Esophagus squamous epithelium (tissue), 5 donors: ENCODE measurements at regions not wholly inside any gene's neighbourhood (a gene's known extent, or its start where the extent isn't known, plus 50 kb on each side); places are given as distances from the start of the nearest gene placed in this dataset.

ENCODE experiments used
- DNase-seq: peaks from one replicate; lab custom pipeline; 2025; lab: John Stamatoyannopoulos, UW
- H3K27ac ChIP-seq, 4 donors: fragments of 200-600 bp; sonication (generic); one replicate each; pipeline ENCODE4 v1.5.1; 2016 to 2019; ENCODE audit warnings: mild to moderate bottlenecking in 1 of 4
- H3K27me3 ChIP-seq, 4 donors: fragments of 200-600 bp; sonication (generic); 1 replicate in 3 of 4; 2 replicates in 1 of 4; pipeline versions ENCODE4 v1.5.1 to v1.6.0; 2017 to 2021; ENCODE audit warnings: antibody characterized with exemption in 1 of 4
- H3K36me3 ChIP-seq, 3 donors: fragments of 200-600 bp; sonication (generic); one replicate each; pipeline ENCODE4 v1.5.1; 2016 to 2019
- H3K4me1 ChIP-seq, 3 donors: fragments of 200-600 bp; sonication (generic); one replicate each; pipeline ENCODE4 v1.5.1; 2017 to 2019
- H3K4me3 ChIP-seq, 4 donors: fragments of 200-600 bp; sonication (generic); 1 replicate in 3 of 4; 2 replicates in 1 of 4; pipeline ENCODE4 v1.5.1; 2016 to 2019; ENCODE audit warnings: mild to moderate bottlenecking in 2 of 4, moderate library complexity in 1 of 4
- H3K9me3 ChIP-seq, 3 donors: fragments of 200-600 bp; sonication (generic); one replicate each; pipeline ENCODE4 v1.5.1; 2016 to 2019
- POLR2A ChIP-seq, 4 donors: fragments of 450-650 bp; IDR thresholded peaks; one replicate each; pipeline ENCODE4 v1.6.1; 2017; ENCODE audit warnings: antibody characterized with exemption in 4 of 4, mild to moderate bottlenecking in 4 of 4, moderate library complexity in 3 of 4
- WGBS, 2 donors: methylation state at CpG; one replicate each; pipeline ENCODE4 v1.1.5; 2018; 5-methylcytosine and 5-hydroxymethylcytosine counted together
- intact Hi-C: fragments of 100-400 bp; cut with DNase I; formaldehyde crosslinking; loops from one replicate; pipeline ENCODE4 v1.15.0; 2022
- TF ChIP-seq, protein P1 (sequence below), 6 experiments: fragments of 450-650 bp in 4 of 6; fragments of 200-600 bp in 2 of 6; sonication (generic) in 2 of 6; IDR thresholded peaks; one replicate each; pipeline ENCODE4 v1.5.1; 2016 to 2019; ENCODE audit warnings: antibody characterized with exemption in 6 of 6, mild to moderate bottlenecking in 4 of 6, moderate library complexity in 4 of 6
- donor health status: DM: yes; HTN: yes; CAD: no.

DNA sequence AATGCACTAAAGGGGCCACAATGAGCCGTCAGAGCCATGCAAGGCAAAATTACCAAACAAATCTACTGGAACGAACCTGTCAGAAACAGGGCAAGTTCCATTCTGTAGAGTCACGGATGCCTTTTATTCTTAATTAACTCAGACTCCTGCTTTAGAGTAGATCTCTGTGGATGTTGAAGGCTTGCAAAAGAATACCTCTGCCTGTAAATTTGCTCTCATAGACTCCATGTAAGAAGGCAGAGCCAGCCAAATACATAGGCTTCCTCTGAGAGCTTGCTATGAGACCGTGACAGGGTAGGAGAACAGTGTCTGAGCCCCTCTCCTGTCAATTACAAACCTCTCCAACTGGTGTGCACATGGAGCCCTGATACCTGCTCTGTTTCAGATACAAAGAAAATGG lies 787.9 kb upstream of the POM121L12 start:
- no peak overlapping the region for H3K27ac ChIP-seq
- DNase-seq, result no peak
- H3K4me3 ChIP-seq, result no peak overlapping the region
- no peaks in the 10 kb centered on the region for H3K27me3 ChIP-seq
- no peaks in the 10 kb centered on the region for H3K36me3 ChIP-seq
- intact Hi-C loops, result no loop called here
- H3K4me1 ChIP-seq, result no peaks in the 10 kb centered on the region
- WGBS, 2 donors, result 59 to 62% methylated on average over 4 of the region's 4 CpGs
- H3K9me3 ChIP-seq, result peaks cover 0 to 4% (median 0%) of the 10 kb centered on the region in 3 donors
- no peak for TF ChIP-seq POLR2A (IDR thresholded peaks at IDR 0.05)
- TF ChIP-seq, protein P1, sequence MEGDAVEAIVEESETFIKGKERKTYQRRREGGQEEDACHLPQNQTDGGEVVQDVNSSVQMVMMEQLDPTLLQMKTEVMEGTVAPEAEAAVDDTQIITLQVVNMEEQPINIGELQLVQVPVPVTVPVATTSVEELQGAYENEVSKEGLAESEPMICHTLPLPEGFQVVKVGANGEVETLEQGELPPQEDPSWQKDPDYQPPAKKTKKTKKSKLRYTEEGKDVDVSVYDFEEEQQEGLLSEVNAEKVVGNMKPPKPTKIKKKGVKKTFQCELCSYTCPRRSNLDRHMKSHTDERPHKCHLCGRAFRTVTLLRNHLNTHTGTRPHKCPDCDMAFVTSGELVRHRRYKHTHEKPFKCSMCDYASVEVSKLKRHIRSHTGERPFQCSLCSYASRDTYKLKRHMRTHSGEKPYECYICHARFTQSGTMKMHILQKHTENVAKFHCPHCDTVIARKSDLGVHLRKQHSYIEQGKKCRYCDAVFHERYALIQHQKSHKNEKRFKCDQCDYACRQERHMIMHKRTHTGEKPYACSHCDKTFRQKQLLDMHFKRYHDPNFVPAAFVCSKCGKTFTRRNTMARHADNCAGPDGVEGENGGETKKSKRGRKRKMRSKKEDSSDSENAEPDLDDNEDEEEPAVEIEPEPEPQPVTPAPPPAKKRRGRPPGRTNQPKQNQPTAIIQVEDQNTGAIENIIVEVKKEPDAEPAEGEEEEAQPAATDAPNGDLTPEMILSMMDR (IDR thresholded peaks at IDR 0.05), result no peak

DNA sequence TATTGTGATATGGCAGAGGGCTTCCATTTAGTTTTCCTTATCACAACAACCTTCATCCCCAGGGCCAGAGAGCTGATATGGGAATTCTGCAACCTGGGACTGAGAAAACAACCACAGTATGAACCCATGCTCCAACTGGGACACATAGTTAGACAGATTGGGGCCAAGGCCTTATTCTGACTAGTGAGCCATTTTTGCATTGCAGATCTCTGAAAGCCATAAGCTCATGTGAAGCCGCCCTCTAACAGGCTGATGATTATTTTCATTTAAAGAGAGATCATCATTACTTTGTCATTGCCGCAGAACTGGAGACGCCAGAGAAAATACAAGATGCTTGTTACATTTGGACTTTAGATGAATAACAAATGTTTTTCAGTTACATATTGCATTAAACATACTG lies 791.7 kb upstream of the POM121L12 start:
- Histone ChIP-seq H3K4me1 (no peaks in the 10 kb centered on the region), H3K4me3 (no peak overlapping the region), H3K36me3 (no peaks in the 10 kb centered on the region), H3K27me3 (no peaks in the 10 kb centered on the region), H3K9me3 (peaks cover 0 to 4% (median 0%) of the 10 kb centered on the region in 3 donors), H3K27ac (no peak overlapping the region)
- 78 to 86% methylated on average over 3 of the region's 3 CpGs for WGBS, 2 donors
- TF ChIP-seq, protein P1 (IDR thresholded peaks at IDR 0.05), result no peak
- no peak for TF ChIP-seq POLR2A (IDR thresholded peaks at IDR 0.05)
- intact Hi-C loops, result no loop called here
- DNase-seq, result no peak

GRCh38 chr7:52233248-52233647 lies 802.2 kb upstream of the POM121L12 start:
- Histone ChIP-seq H3K27ac (no peak overlapping the region), H3K4me3 (no peak overlapping the region), H3K27me3 (no peaks in the 10 kb centered on the region), H3K4me1 (no peaks in the 10 kb centered on the region), H3K9me3 (peaks cover 0 to 19% (median 5%) of the 10 kb centered on the region in 3 donors), H3K36me3 (no peaks in the 10 kb centered on the region)
- TF ChIP-seq POLR2A (IDR thresholded peaks at IDR 0.05), result no peak
- TF ChIP-seq, protein P1 (IDR thresholded peaks at IDR 0.05), result no peak
- intact Hi-C loops, result no loop called here
- no peak for DNase-seq
- WGBS, 2 donors, result 57 to 69% methylated on average over 2 of the region's 2 CpGs

DNA sequence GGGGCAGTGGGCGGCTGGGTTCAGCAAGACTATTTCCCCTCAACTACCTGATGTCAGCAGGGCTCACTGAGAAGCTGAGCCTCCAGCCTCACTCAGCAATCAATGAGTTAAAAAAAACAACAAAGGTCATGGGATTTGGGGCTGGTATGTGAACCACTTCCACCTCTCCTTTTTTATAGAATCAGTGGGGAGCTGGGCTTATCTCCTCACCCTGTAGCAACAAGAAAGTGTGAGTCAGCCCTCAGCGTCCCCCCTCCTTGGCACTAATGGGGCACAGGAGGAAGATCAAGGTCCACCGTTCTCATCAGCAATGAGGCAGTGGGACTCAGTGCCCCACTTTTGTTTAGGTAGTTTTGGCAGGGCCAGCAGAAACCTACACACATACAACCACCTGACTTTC lies 823.5 kb upstream of the POM121L12 start:
- Histone ChIP-seq H3K27ac (no peak overlapping the region), H3K36me3 (no peaks in the 10 kb centered on the region), H3K27me3 (no peaks in the 10 kb centered on the region), H3K4me1 (no peaks in the 10 kb centered on the region), H3K9me3 (no peaks in the 10 kb centered on the region), H3K4me3 (no peak overlapping the region)
- intact Hi-C loops, result no loop called here
- no peak for DNase-seq
- WGBS, 2 donors, result 79% methylated on average over 3 of the region's 3 CpGs; no CpG with 5 or more reads in 1 of the 2 donors
- TF ChIP-seq, protein P1 (IDR thresholded peaks at IDR 0.05), result no peak
- TF ChIP-seq POLR2A (IDR thresholded peaks at IDR 0.05), result no peak

GRCh38 chr7:52209614-52210013 lies 825.8 kb upstream of the POM121L12 start:
- no peaks in the 10 kb centered on the region for H3K9me3 ChIP-seq
- no peaks in the 10 kb centered on the region for H3K27me3 ChIP-seq
- no peak overlapping the region for H3K27ac ChIP-seq
- 51 to 69% methylated on average over 2 of the region's 2 CpGs for WGBS, 2 donors
- TF ChIP-seq, protein P1 (IDR thresholded peaks at IDR 0.05), result no peak
- no peak for TF ChIP-seq POLR2A (IDR thresholded peaks at IDR 0.05)
- H3K36me3 ChIP-seq, result no peaks in the 10 kb centered on the region
- H3K4me1 ChIP-seq, result no peaks in the 10 kb centered on the region
- DNase-seq, result no peak
- no peak overlapping the region for H3K4me3 ChIP-seq
- intact Hi-C loops, result no loop called here
